ENCODE measurements at regions not wholly inside any gene's neighbourhood (a gene's known extent, or its start where the extent isn't known, plus 50 kb on each side); places are given as distances from the start of the nearest gene placed in this dataset.

GRCh38 chr21:35677298-35677841, 383.0 kb downstream of the SETD4 start:
- no peaks in the 10 kb centered on the region for H3K9me2 ChIP-seq (replicated peaks; ENCODE audit: insufficient read depth, low read length)
- H3K4me3 ChIP-seq (ENCODE audit: low read length) = no peak overlapping the region
- H2AFZ ChIP-seq (ENCODE audit: low read length) = no peak overlapping the region
- no peaks in the 10 kb centered on the region for H3K36me3 ChIP-seq (ENCODE audit: insufficient read depth, low read length)
- no peaks in the 10 kb centered on the region for H4K20me1 ChIP-seq (ENCODE audit: insufficient read depth, low read depth, low read length)
- H3K27me3 ChIP-seq (ENCODE audit: low read length) = no peaks in the 10 kb centered on the region
- H3K4me1 ChIP-seq (ENCODE audit: low read length) = no peaks in the 10 kb centered on the region
- H3K9me3 ChIP-seq (ENCODE audit: low read length) = no peaks in the 10 kb centered on the region
- no peak for DNase-seq
- H3K27ac ChIP-seq (ENCODE audit: low read length) = no peak overlapping the region
- no peak overlapping the region for H3K4me2 ChIP-seq (ENCODE audit: low read depth, low read length, poor library complexity, severe bottlenecking)
- H3K79me2 ChIP-seq (ENCODE audit: low read length) = no peaks in the 10 kb centered on the region
- H3K9ac ChIP-seq (ENCODE audit: low read length) = no peak overlapping the region

DNA sequence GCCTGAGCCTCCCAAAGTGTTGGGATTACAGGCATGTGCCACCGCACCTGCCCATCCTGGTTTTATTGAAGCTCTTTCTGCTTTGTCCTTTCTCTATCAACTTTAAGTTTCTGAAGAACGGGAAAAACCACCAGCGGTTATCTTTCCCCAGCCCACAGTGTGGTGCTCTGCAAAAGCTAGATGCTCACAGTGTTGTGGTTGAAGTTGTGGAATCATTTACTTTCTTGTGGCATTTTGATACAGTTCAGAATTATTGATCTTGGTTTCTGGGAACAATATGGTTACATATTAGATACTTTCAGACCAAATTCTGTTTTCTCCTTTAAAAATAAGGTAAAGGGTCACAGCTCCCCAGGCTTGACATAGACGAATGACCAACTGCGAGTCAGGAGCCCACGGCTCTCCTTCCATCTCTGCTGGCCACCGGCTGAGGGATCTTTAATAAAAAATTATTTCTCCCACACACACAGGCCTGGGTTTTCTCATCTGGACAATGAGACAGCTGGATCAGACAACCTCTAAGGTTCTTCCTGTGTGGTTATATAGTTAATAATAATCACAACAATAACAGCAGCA, 385.3 kb downstream of the SETD4 start:
- Histone ChIP-seq H3K36me3 (ENCODE audit: insufficient read depth, low read length) (no peaks in the 10 kb centered on the region), H3K79me2 (ENCODE audit: low read length) (no peaks in the 10 kb centered on the region), H3K4me1 (ENCODE audit: low read length) (no peaks in the 10 kb centered on the region), H2AFZ (ENCODE audit: low read length) (no peak overlapping the region), H3K27ac (ENCODE audit: low read length) (no peak overlapping the region), H4K20me1 (ENCODE audit: insufficient read depth, low read depth, low read length) (no peaks in the 10 kb centered on the region), H3K27me3 (ENCODE audit: low read length) (no peaks in the 10 kb centered on the region), H3K4me2 (ENCODE audit: low read depth, low read length, poor library complexity, severe bottlenecking) (no peak overlapping the region), H3K9ac (ENCODE audit: low read length) (no peak overlapping the region), H3K9me2 (replicated peaks; ENCODE audit: insufficient read depth, low read length) (no peaks in the 10 kb centered on the region), H3K4me3 (ENCODE audit: low read length) (no peak overlapping the region), H3K9me3 (ENCODE audit: low read length) (no peaks in the 10 kb centered on the region)
- DNase-seq = no peak

GRCh38 chr21:35674091-35674671, 386.1 kb downstream of the SETD4 start:
- Histone ChIP-seq H3K9me3 (ENCODE audit: low read length) (no peaks in the 10 kb centered on the region), H3K4me3 (ENCODE audit: low read length) (no peak overlapping the region), H3K4me1 (ENCODE audit: low read length) (no peaks in the 10 kb centered on the region), H4K20me1 (ENCODE audit: insufficient read depth, low read depth, low read length) (no peaks in the 10 kb centered on the region), H3K27ac (ENCODE audit: low read length) (no peak overlapping the region), H3K9me2 (replicated peaks; ENCODE audit: insufficient read depth, low read length) (no peaks in the 10 kb centered on the region), H3K4me2 (ENCODE audit: low read depth, low read length, poor library complexity, severe bottlenecking) (no peak overlapping the region), H3K9ac (ENCODE audit: low read length) (no peak overlapping the region), H2AFZ (ENCODE audit: low read length) (no peak overlapping the region), H3K79me2 (ENCODE audit: low read length) (no peaks in the 10 kb centered on the region), H3K36me3 (ENCODE audit: insufficient read depth, low read length) (no peaks in the 10 kb centered on the region), H3K27me3 (ENCODE audit: low read length) (no peaks in the 10 kb centered on the region)
- no peak for DNase-seq

DNA sequence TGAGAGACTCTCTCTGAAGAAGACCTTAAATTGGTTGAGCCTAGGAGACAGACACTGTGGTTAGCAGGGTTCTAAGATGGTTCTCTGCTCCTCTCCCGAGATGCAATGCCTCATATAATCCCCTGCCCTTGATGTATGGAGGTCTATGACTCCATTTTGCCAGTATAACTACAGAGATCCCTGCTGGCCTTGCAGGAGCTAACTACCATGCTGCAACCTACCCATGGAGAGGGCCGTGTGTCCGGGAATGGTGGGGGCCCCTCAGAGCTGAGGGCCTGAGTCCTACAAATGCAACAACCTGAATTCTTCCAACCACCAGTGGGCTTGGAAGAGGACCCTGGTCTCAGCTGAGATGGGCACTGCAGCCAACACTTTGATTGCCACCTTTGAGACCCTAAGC, 388.0 kb downstream of the SETD4 start:
- no peak for DNase-seq
- no peaks in the 10 kb centered on the region for H3K9me2 ChIP-seq (replicated peaks; ENCODE audit: insufficient read depth, low read length)
- no peaks in the 10 kb centered on the region for H3K36me3 ChIP-seq (ENCODE audit: insufficient read depth, low read length)
- no peak overlapping the region for H3K4me3 ChIP-seq (ENCODE audit: low read length)
- H3K27me3 ChIP-seq (ENCODE audit: low read length) = no peaks in the 10 kb centered on the region
- no peaks in the 10 kb centered on the region for H3K9me3 ChIP-seq (ENCODE audit: low read length)
- no peaks in the 10 kb centered on the region for H3K4me1 ChIP-seq (ENCODE audit: low read length)
- no peak overlapping the region for H3K27ac ChIP-seq (ENCODE audit: low read length)
- no peak overlapping the region for H2AFZ ChIP-seq (ENCODE audit: low read length)
- H3K79me2 ChIP-seq (ENCODE audit: low read length) = no peaks in the 10 kb centered on the region
- no peak overlapping the region for H3K4me2 ChIP-seq (ENCODE audit: low read depth, low read length, poor library complexity, severe bottlenecking)
- no peaks in the 10 kb centered on the region for H4K20me1 ChIP-seq (ENCODE audit: insufficient read depth, low read depth, low read length)
- no peak overlapping the region for H3K9ac ChIP-seq (ENCODE audit: low read length)

DNA sequence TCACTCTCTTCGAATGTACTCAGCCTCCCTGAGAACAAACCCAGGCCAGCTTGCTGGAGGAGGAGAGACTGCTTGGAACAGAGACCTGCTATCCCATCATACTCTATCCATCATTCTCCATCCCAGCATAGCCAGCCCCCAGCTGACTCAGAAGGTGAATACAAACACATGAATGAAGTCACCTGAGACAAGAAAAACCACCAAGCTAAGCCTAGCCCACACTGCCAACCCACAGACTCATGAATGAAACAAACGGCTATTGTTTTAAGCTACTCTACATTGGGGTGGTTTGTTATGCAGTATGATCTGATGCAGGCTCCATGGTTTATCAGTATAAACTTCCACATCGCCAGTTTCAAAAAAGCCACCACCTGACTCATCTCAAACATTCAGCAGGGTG, 395.6 kb downstream of the SETD4 start:
- no peaks in the 10 kb centered on the region for H3K36me3 ChIP-seq (ENCODE audit: insufficient read depth, low read length)
- H3K9ac ChIP-seq (ENCODE audit: low read length) = no peak overlapping the region
- H3K9me3 ChIP-seq (ENCODE audit: low read length) = no peaks in the 10 kb centered on the region
- no peaks in the 10 kb centered on the region for H4K20me1 ChIP-seq (ENCODE audit: insufficient read depth, low read depth, low read length)
- H3K9me2 ChIP-seq (replicated peaks; ENCODE audit: insufficient read depth, low read length) = no peaks in the 10 kb centered on the region
- no peak overlapping the region for H3K4me2 ChIP-seq (ENCODE audit: low read depth, low read length, poor library complexity, severe bottlenecking)
- no peaks in the 10 kb centered on the region for H3K4me1 ChIP-seq (ENCODE audit: low read length)
- no peak overlapping the region for H3K27ac ChIP-seq (ENCODE audit: low read length)
- no peak for DNase-seq
- H3K79me2 ChIP-seq (ENCODE audit: low read length) = no peaks in the 10 kb centered on the region
- no peaks in the 10 kb centered on the region for H3K27me3 ChIP-seq (ENCODE audit: low read length)
- H3K4me3 ChIP-seq (ENCODE audit: low read length) = no peak overlapping the region
- H2AFZ ChIP-seq (ENCODE audit: low read length) = no peak overlapping the region

- no peak for DNase-seq
- Histone ChIP-seq H3K36me3 (ENCODE audit: insufficient read depth, low read length) (no peaks in the 10 kb centered on the region), H3K79me2 (ENCODE audit: low read length) (no peaks in the 10 kb centered on the region)
These were observed 396.3 kb downstream of the SETD4 start for GRCh38 chr21:35663856-35664606.

GRCh38 chr21:35658242-35658641, 402.1 kb downstream of the SETD4 start:
- H4K20me1 ChIP-seq (ENCODE audit: insufficient read depth, low read depth, low read length) = no peaks in the 10 kb centered on the region
- no peak overlapping the region for H3K4me3 ChIP-seq (ENCODE audit: low read length)
- no peaks in the 10 kb centered on the region for H3K27me3 ChIP-seq (ENCODE audit: low read length)
- H3K4me2 ChIP-seq (ENCODE audit: low read depth, low read length, poor library complexity, severe bottlenecking) = no peak overlapping the region
- no peak overlapping the region for H2AFZ ChIP-seq (ENCODE audit: low read length)
- no peak overlapping the region for H3K9ac ChIP-seq (ENCODE audit: low read length)
- no peaks in the 10 kb centered on the region for H3K4me1 ChIP-seq (ENCODE audit: low read length)
- H3K79me2 ChIP-seq (ENCODE audit: low read length) = no peaks in the 10 kb centered on the region
- H3K9me2 ChIP-seq (replicated peaks; ENCODE audit: insufficient read depth, low read length) = no peaks in the 10 kb centered on the region
- no peaks in the 10 kb centered on the region for H3K36me3 ChIP-seq (ENCODE audit: insufficient read depth, low read length)
- no peak for DNase-seq
- no peaks in the 10 kb centered on the region for H3K9me3 ChIP-seq (ENCODE audit: low read length)
- H3K27ac ChIP-seq (ENCODE audit: low read length) = no peak overlapping the region

More at GRCh38 chr21:35663856-35664606, 396.3 kb downstream of the SETD4 start:
- Histone ChIP-seq H3K4me1 (ENCODE audit: low read length) (no peaks in the 10 kb centered on the region), H3K9me3 (ENCODE audit: low read length) (no peaks in the 10 kb centered on the region), H3K4me3 (ENCODE audit: low read length) (no peak overlapping the region), H3K4me2 (ENCODE audit: low read depth, low read length, poor library complexity, severe bottlenecking) (no peak overlapping the region), H3K9me2 (replicated peaks; ENCODE audit: insufficient read depth, low read length) (no peaks in the 10 kb centered on the region), H3K27me3 (ENCODE audit: low read length) (no peaks in the 10 kb centered on the region), H2AFZ (ENCODE audit: low read length) (no peak overlapping the region), H3K27ac (ENCODE audit: low read length) (no peak overlapping the region), H3K9ac (ENCODE audit: low read length) (no peak overlapping the region), H4K20me1 (ENCODE audit: insufficient read depth, low read depth, low read length) (no peaks in the 10 kb centered on the region)

GRCh38 chr21:35652872-35653271, 407.5 kb downstream of the SETD4 start:
- no peaks in the 10 kb centered on the region for H3K27me3 ChIP-seq (ENCODE audit: low read length)
- no peaks in the 10 kb centered on the region for H3K79me2 ChIP-seq (ENCODE audit: low read length)
- no peak overlapping the region for H3K4me2 ChIP-seq (ENCODE audit: low read depth, low read length, poor library complexity, severe bottlenecking)
- H2AFZ ChIP-seq (ENCODE audit: low read length) = no peak overlapping the region
- H3K4me3 ChIP-seq (ENCODE audit: low read length) = no peak overlapping the region
- H3K9ac ChIP-seq (ENCODE audit: low read length) = no peak overlapping the region
- no peaks in the 10 kb centered on the region for H3K9me3 ChIP-seq (ENCODE audit: low read length)
- H3K9me2 ChIP-seq (replicated peaks; ENCODE audit: insufficient read depth, low read length) = no peaks in the 10 kb centered on the region
- no peaks in the 10 kb centered on the region for H3K36me3 ChIP-seq (ENCODE audit: insufficient read depth, low read length)
- no peak for DNase-seq
- H4K20me1 ChIP-seq (ENCODE audit: insufficient read depth, low read depth, low read length) = no peaks in the 10 kb centered on the region
- H3K27ac ChIP-seq (ENCODE audit: low read length) = no peak overlapping the region
- no peaks in the 10 kb centered on the region for H3K4me1 ChIP-seq (ENCODE audit: low read length)
